ENCODE measurements at regions not wholly inside any gene's neighbourhood (a gene's known extent, or its start where the extent isn't known, plus 50 kb on each side); places are given as distances from the start of the nearest gene placed in this dataset.

GRCh38 chr2:22350621-22351020, 1034.4 kb upstream of the KLHL29 start:
- TF ChIP-seq NR1H2 (CRISPR knock-in tag; IDR thresholded peaks at IDR 0.05), result no peak
- no peak for TF ChIP-seq CTCF (IDR thresholded peaks at IDR 0.05)
- no peak for TF ChIP-seq PREB (CRISPR knock-in tag; IDR thresholded peaks at IDR 0.05; ENCODE audit: borderline replicate concordance)
- TF ChIP-seq MAX (CRISPR knock-in tag; IDR thresholded peaks at IDR 0.05), result no peak
- no peak for TF ChIP-seq ZNF219 (CRISPR knock-in tag; IDR thresholded peaks at IDR 0.05; ENCODE audit: borderline replicate concordance)
- TF ChIP-seq FOXJ3 (CRISPR knock-in tag; IDR thresholded peaks at IDR 0.05; ENCODE audit: borderline replicate concordance), result no peak
- no peak for TF ChIP-seq CREB1 (CRISPR knock-in tag; IDR thresholded peaks at IDR 0.05)
- TF ChIP-seq USF2 (CRISPR knock-in tag; IDR thresholded peaks at IDR 0.05), result no peak
- no peak for TF ChIP-seq ZNF138 (CRISPR knock-in tag; conservative IDR thresholded peaks at IDR 0.05)
- TF ChIP-seq JUN (CRISPR knock-in tag; IDR thresholded peaks at IDR 0.05), result no peak
- no peak for TF ChIP-seq E2F5 (CRISPR knock-in tag; IDR thresholded peaks at IDR 0.05)
- no peak for TF ChIP-seq SP1 (CRISPR knock-in tag; conservative IDR thresholded peaks at IDR 0.05)
- TF ChIP-seq ZNF416 (CRISPR knock-in tag; IDR thresholded peaks at IDR 0.05), result no peak

All from WTC11 (cell line).